Embryonic facial prominence (tissue), 1 donor: ENCODE measurements at regions not wholly inside any gene's neighbourhood (a gene's known extent, or its start where the extent isn't known, plus 50 kb on each side); places are given as distances from the start of the nearest gene placed in this dataset.

Source experiments
- DNase-seq: peaks from one replicate; pipeline ENCODE4 v3.0.0-alpha.2; 2016; ENCODE audit errors: extremely low spot score

- DNase-seq: no peak
Observed at GRCh38 chr19:31940396-31940795, 405.0 kb upstream of the ZNF507 start.

- no peak for DNase-seq
Observed at GRCh38 chr19:31943191-31943661, 402.2 kb upstream of the ZNF507 start.

GRCh38 chr19:31943778-31944177 lies 401.6 kb upstream of the ZNF507 start:
- DNase-seq: no peak

- DNase-seq: no peak
Observed at GRCh38 chr19:31944326-31944725, 401.1 kb upstream of the ZNF507 start.

- no peak for DNase-seq
Observed at GRCh38 chr19:31946491-31946890, 398.9 kb upstream of the ZNF507 start.

- no peak for DNase-seq
Observed at GRCh38 chr19:31947436-31948115, 397.8 kb upstream of the ZNF507 start.

GRCh38 chr19:31952693-31953092 lies 392.7 kb upstream of the ZNF507 start:
- DNase-seq: no peak

GRCh38 chr19:31955061-31955460 lies 390.3 kb upstream of the ZNF507 start:
- DNase-seq: no peak

- no peak for DNase-seq
Observed at GRCh38 chr19:31955884-31956283, 389.5 kb upstream of the ZNF507 start.

- DNase-seq: no peak
Observed at GRCh38 chr19:31956771-31957392, 388.5 kb upstream of the ZNF507 start.

GRCh38 chr19:31957711-31958110 lies 387.7 kb upstream of the ZNF507 start:
- DNase-seq: no peak

GRCh38 chr19:31959527-31960018 lies 385.8 kb upstream of the ZNF507 start:
- DNase-seq: no peak

- DNase-seq: no peak
Observed at GRCh38 chr19:31960474-31960873, 384.9 kb upstream of the ZNF507 start.

GRCh38 chr19:31961191-31961590 lies 384.2 kb upstream of the ZNF507 start:
- no peak for DNase-seq

- no peak for DNase-seq
Observed at GRCh38 chr19:31961667-31962066, 383.7 kb upstream of the ZNF507 start.

GRCh38 chr19:31962561-31962996 lies 382.8 kb upstream of the ZNF507 start:
- DNase-seq: no peak

- no peak for DNase-seq
Observed at GRCh38 chr19:31963746-31964145, 381.7 kb upstream of the ZNF507 start.

- no peak for DNase-seq
Observed at GRCh38 chr19:31969016-31969415, 376.4 kb upstream of the ZNF507 start.

GRCh38 chr19:31970027-31970461 lies 375.4 kb upstream of the ZNF507 start:
- DNase-seq: no peak

GRCh38 chr19:31974290-31974689 lies 371.1 kb upstream of the ZNF507 start:
- no peak for DNase-seq

- no peak for DNase-seq
Observed at GRCh38 chr19:31974941-31975340, 370.5 kb upstream of the ZNF507 start.

- no peak for DNase-seq
Observed at GRCh38 chr19:31975461-31975860, 369.9 kb upstream of the ZNF507 start.
